ENCODE measurements at regions not wholly inside any gene's neighbourhood (a gene's known extent, or its start where the extent isn't known, plus 50 kb on each side); places are given as distances from the start of the nearest gene placed in this dataset.

- TF ChIP-seq CTCF (IDR thresholded peaks at IDR 0.05; ENCODE audit: extremely low read depth, insufficient read depth, missing control alignments): no peak
- DNase-seq (ENCODE audit: low spot score): no peak
- in situ Hi-C loops (cut with MboI; ENCODE audit: low pct_unique_long_range_greater_than_20kb, low sequenced_read_pairs, unreplicated experiment): loop anchor here (25.0 kb wide), 1 partner anchor 109 kb away; no protein-coding TSS in a partner anchor
Observed at GRCh38 chr6:56327946-56328727, 80.8 kb upstream of the COL21A1 start.

- no peak for DNase-seq (ENCODE audit: low spot score)
- in situ Hi-C loops (cut with MboI; ENCODE audit: low pct_unique_long_range_greater_than_20kb, low sequenced_read_pairs, unreplicated experiment): no loop called here
- no peak for TF ChIP-seq CTCF (IDR thresholded peaks at IDR 0.05; ENCODE audit: extremely low read depth, insufficient read depth, missing control alignments)
Observed at GRCh38 chr6:56324396-56324795, 77.0 kb upstream of the COL21A1 start.

- no peak for TF ChIP-seq CTCF (IDR thresholded peaks at IDR 0.05; ENCODE audit: extremely low read depth, insufficient read depth, missing control alignments)
- DNase-seq (ENCODE audit: low spot score): no peak
- in situ Hi-C loops (cut with MboI; ENCODE audit: low pct_unique_long_range_greater_than_20kb, low sequenced_read_pairs, unreplicated experiment): no loop called here
Observed at GRCh38 chr6:56318851-56319250, 71.5 kb upstream of the COL21A1 start.

GRCh38 chr6:56314683-56315523, 67.5 kb upstream of the COL21A1 start:
- DNase-seq (ENCODE audit: low spot score): no peak
- TF ChIP-seq CTCF (IDR thresholded peaks at IDR 0.05; ENCODE audit: extremely low read depth, insufficient read depth, missing control alignments): peak; percentile 83
- in situ Hi-C loops (cut with MboI; ENCODE audit: low pct_unique_long_range_greater_than_20kb, low sequenced_read_pairs, unreplicated experiment): no loop called here

- no peak for TF ChIP-seq CTCF (IDR thresholded peaks at IDR 0.05; ENCODE audit: extremely low read depth, insufficient read depth, missing control alignments)
- in situ Hi-C loops (cut with MboI; ENCODE audit: low pct_unique_long_range_greater_than_20kb, low sequenced_read_pairs, unreplicated experiment): no loop called here
- no peak for DNase-seq (ENCODE audit: low spot score)
Observed at GRCh38 chr6:56311533-56312448, 64.4 kb upstream of the COL21A1 start.

- no peak for TF ChIP-seq CTCF (IDR thresholded peaks at IDR 0.05; ENCODE audit: extremely low read depth, insufficient read depth, missing control alignments)
- in situ Hi-C loops (cut with MboI; ENCODE audit: low pct_unique_long_range_greater_than_20kb, low sequenced_read_pairs, unreplicated experiment): no loop called here
- no peak for DNase-seq (ENCODE audit: low spot score)
Observed at GRCh38 chr6:56311061-56311460, 63.7 kb upstream of the COL21A1 start.

All from GM13977 (cell line).